Psoas muscle (tissue), 7 donors: ENCODE measurements at regions not wholly inside any gene's neighbourhood (a gene's known extent, or its start where the extent isn't known, plus 50 kb on each side); places are given as distances from the start of the nearest gene placed in this dataset.

Source experiments
- ATAC-seq, 4 donors: fragments of 200-7000 bp; cut with Tn5 transposase; one replicate each; pipeline ENCODE4 v1.9.1; 2020; ENCODE audit warnings: moderate library complexity in 3 of 4, mild to moderate bottlenecking in 2 of 4
- DNase-seq, 2 donors: peaks; one replicate each; pipeline ENCODE4 v3.0.0-alpha.2; 2020
- H3K27ac ChIP-seq: fragments of 200-600 bp; one replicate; pipeline ENCODE4 v1.8.0; 2022
- H3K27me3 ChIP-seq, 3 donors: fragments of 200-600 bp in 1 of 3; one replicate each; pipeline versions ENCODE4 v1.6.1 to v1.8.0; 2013 to 2022; ENCODE audit warnings: low read length in 2 of 3, mild to moderate bottlenecking in 2 of 3, moderate library complexity in 1 of 3; ENCODE audit not compliant: insufficient read depth in 3 of 3
- H3K36me3 ChIP-seq, 2 donors: fragments of 200-600 bp in 1 of 2; one replicate each; pipeline versions ENCODE4 v1.6.1 to v1.8.0; 2013 to 2022; ENCODE audit warnings: low read depth in 1 of 2, mild to moderate bottlenecking in 1 of 2, moderate library complexity in 1 of 2; ENCODE audit not compliant: insufficient read depth in 1 of 2
- H3K4me1 ChIP-seq: fragments of 200-600 bp; one replicate; pipeline ENCODE4 v1.8.0; 2022
- H3K4me3 ChIP-seq: fragments of 200-600 bp; one replicate; pipeline ENCODE4 v1.8.0; 2022; ENCODE audit warnings: mild to moderate bottlenecking
- H3K9me3 ChIP-seq: fragments of 200-600 bp; one replicate; pipeline ENCODE4 v1.8.0; 2022
- CTCF ChIP-seq: fragments of 200-600 bp; IDR thresholded peaks from one replicate; pipeline ENCODE4 v1.8.0; 2022; ENCODE audit warnings: antibody characterized with exemption
- WGBS, 3 donors: extraction: QIAGEN DNeasy Blood & Tissue Kit; methylation state at CpG; one replicate each; pipeline versions ENCODE4 v1.1.6 to v1.1.7; 2013; 5-methylcytosine and 5-hydroxymethylcytosine counted together
- intact Hi-C, 2 donors: fragments of 100-400 bp; cut with DNase I; formaldehyde crosslinking; loops; one replicate each; pipeline versions ENCODE4 v1.11.0 to v1.14.2; 2022
- donor health status: healthy with polysubstance abuse.
- donor health status: DM: no; HTN: no; CAD: no; lungs with moderate emphysema.
- donor health status: Bipolar disorder and iron deficiency.
- donor health status: healthy.
- donor health status: DM: yes; HTN: yes; CAD: no.
- donor health status: DM: no; HTN: no; CAD: no.
- donor health status: DM: yes; HTN: yes; CAD: no.

- intact Hi-C loops: no loop called here
- no peak overlapping the region for H3K27ac ChIP-seq
- H3K27me3 ChIP-seq: no peaks in the 10 kb centered on the region
- WGBS, 3 donors: 78 to 85% (median 85%) methylated on average over 4 of the region's 4 CpGs
- no peak for TF ChIP-seq CTCF
- H3K4me1 ChIP-seq: no peaks in the 10 kb centered on the region
- no peak overlapping the region for H3K4me3 ChIP-seq
- H3K9me3 ChIP-seq: no peaks in the 10 kb centered on the region
- ATAC-seq (no peak), DNase-seq (no peak)
- no peaks in the 10 kb centered on the region for H3K36me3 ChIP-seq
Observed at GRCh38 chr3:158882445-158882844, 80.6 kb downstream of the MFSD1 start.

GRCh38 chr3:158896729-158897128 is 94.9 kb downstream of the MFSD1 start:
- no peak for TF ChIP-seq CTCF

GRCh38 chr3:158906749-158907148 is 104.9 kb downstream of the MFSD1 start:
- H3K4me1 ChIP-seq: no peaks in the 10 kb centered on the region
- H3K9me3 ChIP-seq: no peaks in the 10 kb centered on the region
- TF ChIP-seq CTCF: no peak
- DNase-seq (no peak), ATAC-seq (no peak)
- H3K4me3 ChIP-seq: no peak overlapping the region
- no peaks in the 10 kb centered on the region for H3K27me3 ChIP-seq
- WGBS, 3 donors: 69 to 90% (median 86%) methylated on average over 1 of the region's 1 CpG
- H3K27ac ChIP-seq: no peak overlapping the region
- intact Hi-C loops: no loop called here
- no peaks in the 10 kb centered on the region for H3K36me3 ChIP-seq

More at GRCh38 chr3:158896729-158897128, 94.9 kb downstream of the MFSD1 start:
- H3K9me3 ChIP-seq: no peaks in the 10 kb centered on the region
- intact Hi-C loops: no loop called here
- no peak overlapping the region for H3K27ac ChIP-seq
- no peaks in the 10 kb centered on the region for H3K27me3 ChIP-seq
- DNase-seq (no peak), ATAC-seq (no peak)
- no peaks in the 10 kb centered on the region for H3K4me1 ChIP-seq
- 71 to 80% (median 74%) methylated on average over 6 of the region's 6 CpGs for WGBS, 3 donors
- no peak overlapping the region for H3K4me3 ChIP-seq
- H3K36me3 ChIP-seq: no peaks in the 10 kb centered on the region

GRCh38 chr3:158908187-158908734 is 106.4 kb downstream of the MFSD1 start:
- Histone ChIP-seq H3K9me3 (no peaks in the 10 kb centered on the region), H3K36me3 (no peaks in the 10 kb centered on the region), H3K27me3 (no peaks in the 10 kb centered on the region), H3K4me1 (no peaks in the 10 kb centered on the region), H3K27ac (no peak overlapping the region), H3K4me3 (no peak overlapping the region)
- TF ChIP-seq CTCF: no peak
- no peak for DNase-seq
- intact Hi-C loops: no loop called here
- WGBS, 3 donors: 69 to 78% (median 69%) methylated on average over 2 of the region's 2 CpGs
- no peak for ATAC-seq

GRCh38 chr3:158909870-158910269 is 108.0 kb downstream of the MFSD1 start:
- TF ChIP-seq CTCF: no peak

More at GRCh38 chr3:158909870-158910269, 108.0 kb downstream of the MFSD1 start:
- Histone ChIP-seq H3K4me3 (no peak overlapping the region), H3K36me3 (no peaks in the 10 kb centered on the region), H3K27me3 (no peaks in the 10 kb centered on the region), H3K27ac (no peak overlapping the region), H3K9me3 (no peaks in the 10 kb centered on the region), H3K4me1 (no peaks in the 10 kb centered on the region)
- intact Hi-C loops: loop anchor here in 1 of 2 donors (10.0 kb wide), 1 partner anchor 345 kb away; no protein-coding TSS in a partner anchor
- no peak for DNase-seq
- ATAC-seq: no peak
- WGBS, 3 donors: 38 to 48% (median 41%) methylated on average over 2 of the region's 2 CpGs
